GM23248 (cell line): ENCODE measurements at regions not wholly inside any gene's neighbourhood (a gene's known extent, or its start where the extent isn't known, plus 50 kb on each side); places are given as distances from the start of the nearest gene placed in this dataset.
"Not testable (repeated sequence)": the region's sequence is repeated elsewhere in the genome, so short reads cannot be mapped to it uniquely, and the experiment has no call there.

ENCODE experiments used
- DNase-seq: peaks from one replicate; pipeline ENCODE4 v3.0.0-alpha.2; 2015
- H2AFZ ChIP-seq: fragments of 200-600 bp; sonication (generic); 2 replicates; pipeline ENCODE4 v1.6.1; 2016; ENCODE audit warnings: antibody characterized with exemption
- H3F3A ChIP-seq: fragments of 200-600 bp; sonication (generic); 2 replicates; pipeline ENCODE4 v1.6.1; 2016; ENCODE audit warnings: mild to moderate bottlenecking, antibody characterized with exemption, mixed run types; ENCODE audit not compliant: insufficient read depth
- H3K27ac ChIP-seq: fragments of 200-600 bp; sonication (generic); 2 replicates; pipeline ENCODE4 v1.5.1; 2016; ENCODE audit warnings: mild to moderate bottlenecking
- H3K27me3 ChIP-seq: fragments of 200-600 bp; sonication (generic); replicated peaks from 2 replicates; pipeline ENCODE4 v1.6.1; 2016; ENCODE audit warnings: mild to moderate bottlenecking; ENCODE audit not compliant: insufficient read depth
- H3K36me3 ChIP-seq: fragments of 200-600 bp; sonication (generic); 2 replicates; pipeline ENCODE4 v1.6.1; 2016; ENCODE audit warnings: low read depth, mild to moderate bottlenecking
- H3K4me1 ChIP-seq: fragments of 200-600 bp; sonication (generic); 2 replicates; pipeline ENCODE4 v1.6.1; 2016; ENCODE audit warnings: mild to moderate bottlenecking; ENCODE audit not compliant: insufficient read depth
- H3K4me2 ChIP-seq: fragments of 200-600 bp; sonication (generic); one replicate; pipeline ENCODE4 v1.6.1; 2016; ENCODE audit warnings: mild to moderate bottlenecking; ENCODE audit not compliant: unreplicated experiment
- H3K4me3 ChIP-seq: fragments of 200-600 bp; sonication (generic); 2 replicates; pipeline ENCODE4 v1.5.1; 2016; ENCODE audit warnings: mild to moderate bottlenecking
- H3K79me2 ChIP-seq: fragments of 200-600 bp; sonication (generic); 2 replicates; pipeline ENCODE4 v1.6.1; 2016; ENCODE audit warnings: mild to moderate bottlenecking; ENCODE audit not compliant: insufficient read depth
- H3K9ac ChIP-seq: fragments of 200-600 bp; sonication (generic); 2 replicates; pipeline ENCODE4 v1.6.1; 2016; ENCODE audit warnings: mild to moderate bottlenecking
- H3K9me2 ChIP-seq: fragments of 200-600 bp; sonication (generic); 2 replicates; pipeline ENCODE4 v1.6.1; 2016; ENCODE audit warnings: mixed run types, mild to moderate bottlenecking, moderate library complexity; ENCODE audit not compliant: insufficient read depth
- H3K9me3 ChIP-seq: fragments of 200-600 bp; sonication (generic); one replicate; pipeline ENCODE4 v1.6.1; 2017; ENCODE audit warnings: low read depth
- H4K20me1 ChIP-seq: fragments of 200-600 bp; sonication (generic); 2 replicates; pipeline ENCODE4 v1.6.0; 2016; ENCODE audit not compliant: insufficient read depth
- EZH2 ChIP-seq: fragments of 200-600 bp; sonication (generic); IDR thresholded peaks from 2 replicates; pipeline ENCODE4 v1.6.1; 2018; ENCODE audit warnings: antibody characterized with exemption, mild to moderate bottlenecking; ENCODE audit not compliant: insufficient read depth, poor library complexity, severe bottlenecking
- EZH2phosphoT487 ChIP-seq: fragments of 200-600 bp; sonication (generic); IDR thresholded peaks from 2 replicates; pipeline ENCODE4 v1.6.1; 2018; ENCODE audit warnings: antibody characterized with exemption, moderate library complexity, mild to moderate bottlenecking, low read depth; ENCODE audit not compliant: insufficient read depth
- WGBS, 2 experiments: methylation state at CpG; one replicate each; pipeline ENCODE4 v1.1.6; 2015 to 2017; ENCODE audit warnings: low lambda C conversion rate in 2 of 2, low coverage in 1 of 2; ENCODE audit errors: missing lambda C conversion rate in 2 of 2; 5-methylcytosine and 5-hydroxymethylcytosine counted together
- in situ Hi-C: fragments of 300-500 bp; cut with MboI; formaldehyde crosslinking; loops from 2 replicates; pipeline ENCODE4 v1.15.0; 2020

- WGBS, 2 experiments, result 44 to 47% methylated on average over 8 of the region's 8 CpGs
- in situ Hi-C loops, result no loop called here
These were observed 172.7 kb downstream of the PTPRU start for GRCh38 chr1:29408831-29409605.

GRCh38 chr1:29406814-29407213 lies 170.5 kb downstream of the PTPRU start:
- WGBS, 2 experiments, result 50 to 69% methylated on average over 2 of the region's 2 CpGs
- TF ChIP-seq EZH2 (no peak), EZH2phosphoT487 (no peak)

More at GRCh38 chr1:29408831-29409605, 172.7 kb downstream of the PTPRU start:
- DNase-seq, result no peak
- Histone ChIP-seq H4K20me1 (no peaks in the 10 kb centered on the region), H3K27me3 (peaks cover 8% of the 10 kb centered on the region), H3F3A (no peaks in the 10 kb centered on the region), H3K36me3 (no peaks in the 10 kb centered on the region), H3K9ac (no peak overlapping the region), H3K4me2 (no peak overlapping the region), H3K9me3 (no peaks in the 10 kb centered on the region), H3K27ac (no peak overlapping the region), H3K4me3 (no peak overlapping the region), H3K9me2 (no peaks in the 10 kb centered on the region), H3K4me1 (no peaks in the 10 kb centered on the region), H3K79me2 (no peaks in the 10 kb centered on the region), H2AFZ (no peak overlapping the region)
- no peak for TF ChIP-seq EZH2phosphoT487
- TF ChIP-seq EZH2, result no peak

GRCh38 chr1:29400203-29400602 lies 163.9 kb downstream of the PTPRU start:
- H3K4me3 ChIP-seq, H3K79me2 ChIP-seq, H3K9me2 ChIP-seq, H3K9ac ChIP-seq, H4K20me1 ChIP-seq, in situ Hi-C loops, H3K36me3 ChIP-seq, H3K9me3 ChIP-seq, H3K4me2 ChIP-seq, H2AFZ ChIP-seq, H3K27me3 ChIP-seq, DNase-seq, H3K27ac ChIP-seq: not testable (repeated sequence)
- H3K4me1 ChIP-seq, result peaks cover 14% of the 10 kb centered on the region; the same call in 1 of the 2 replicates
- peaks cover 13% of the 10 kb centered on the region; the same call in 1 of the 2 replicates for H3F3A ChIP-seq

More at GRCh38 chr1:29406814-29407213, 170.5 kb downstream of the PTPRU start:
- H3K9me2 ChIP-seq, result no peaks in the 10 kb centered on the region
- no peaks in the 10 kb centered on the region for H3K9me3 ChIP-seq
- no peaks in the 10 kb centered on the region for H4K20me1 ChIP-seq
- no peak overlapping the region for H3K27ac ChIP-seq
- no peaks in the 10 kb centered on the region for H3K36me3 ChIP-seq
- no peak overlapping the region for H3K4me3 ChIP-seq
- no peak for DNase-seq
- no peak overlapping the region for H3K9ac ChIP-seq
- no peaks in the 10 kb centered on the region for H3F3A ChIP-seq
- H3K4me2 ChIP-seq, result no peak overlapping the region
- peaks cover 4% of the 10 kb centered on the region for H3K27me3 ChIP-seq
- no peaks in the 10 kb centered on the region for H3K79me2 ChIP-seq
- no peaks in the 10 kb centered on the region for H3K4me1 ChIP-seq
- H2AFZ ChIP-seq, result no peak overlapping the region
- in situ Hi-C loops, result no loop called here

- Histone ChIP-seq H3K36me3 (no peaks in the 10 kb centered on the region), H3K79me2 (no peaks in the 10 kb centered on the region), H3F3A (peaks cover 13% of the 10 kb centered on the region; the same call in 1 of the 2 replicates), H3K9me3 (no peaks in the 10 kb centered on the region), H3K9ac (no peak overlapping the region), H3K27me3 (no peaks in the 10 kb centered on the region), H2AFZ (no peak overlapping the region), H3K4me1 (peaks cover 14% of the 10 kb centered on the region; the same call in 1 of the 2 replicates), H3K4me3 (no peak overlapping the region), H3K27ac (no peak overlapping the region), H4K20me1 (no peaks in the 10 kb centered on the region), H3K4me2 (no peak overlapping the region), H3K9me2 (no peaks in the 10 kb centered on the region)
- TF ChIP-seq EZH2phosphoT487, result no peak
- no peak for DNase-seq
- 41 to 42% methylated on average over 1 of the region's 1 CpG for WGBS, 2 experiments
- in situ Hi-C loops, result no loop called here
These were observed 163.1 kb downstream of the PTPRU start for GRCh38 chr1:29399465-29399864.
